HG03097 (cell line): ENCODE measurements at regions not wholly inside any gene's neighbourhood (a gene's known extent, or its start where the extent isn't known, plus 50 kb on each side); places are given as distances from the start of the nearest gene placed in this dataset.
"Not testable (repeated sequence)": the region's sequence is repeated elsewhere in the genome, so short reads cannot be mapped to it uniquely, and the experiment has no call there.

ENCODE experiments used
- ATAC-seq: cut with Tn5 transposase; IDR thresholded peaks from one replicate; pipeline ENCODE4 v1.9.1; 2021; ENCODE audit not compliant: unreplicated experiment, low FRiP score

GRCh38 chr9:111094958-111095357 lies 56.7 kb upstream of the LPAR1 start:
- no peak for ATAC-seq

- ATAC-seq, result no peak
Measured at GRCh38 chr9:111094433-111094924, 56.2 kb upstream of the LPAR1 start.

GRCh38 chr9:111092167-111092566 lies 53.9 kb upstream of the LPAR1 start:
- ATAC-seq, result not testable (repeated sequence)
